ENCODE measurements at regions not wholly inside any gene's neighbourhood (a gene's known extent, or its start where the extent isn't known, plus 50 kb on each side); places are given as distances from the start of the nearest gene placed in this dataset.
"Not testable (repeated sequence)": the region's sequence is repeated elsewhere in the genome, so short reads cannot be mapped to it uniquely, and the experiment has no call there.

DNA sequence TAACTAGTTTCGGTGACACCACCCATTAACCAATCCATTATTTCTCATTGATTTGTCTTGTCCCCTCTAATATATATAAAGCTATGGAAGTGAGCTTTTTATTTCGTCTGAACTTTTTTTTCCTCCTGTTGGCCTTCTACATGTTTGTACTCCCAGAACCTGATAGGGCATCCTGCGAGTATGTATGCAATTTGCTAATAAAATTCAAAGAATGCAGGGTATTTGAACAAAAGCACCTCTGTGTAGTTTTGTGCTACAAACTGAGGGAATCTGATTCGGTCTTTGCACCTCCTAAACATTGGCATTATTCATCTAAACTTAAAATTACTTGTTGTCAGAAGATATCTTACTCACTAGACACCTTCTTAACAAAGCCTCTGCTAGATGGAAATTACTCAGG is 242.9 kb upstream of the TMEFF2 start:
- ChIA-PET CTCF (no interaction called here), POLR2A (no interaction called here)
- H3K4me3 Mint-ChIP-seq = no peak overlapping the region

DNA sequence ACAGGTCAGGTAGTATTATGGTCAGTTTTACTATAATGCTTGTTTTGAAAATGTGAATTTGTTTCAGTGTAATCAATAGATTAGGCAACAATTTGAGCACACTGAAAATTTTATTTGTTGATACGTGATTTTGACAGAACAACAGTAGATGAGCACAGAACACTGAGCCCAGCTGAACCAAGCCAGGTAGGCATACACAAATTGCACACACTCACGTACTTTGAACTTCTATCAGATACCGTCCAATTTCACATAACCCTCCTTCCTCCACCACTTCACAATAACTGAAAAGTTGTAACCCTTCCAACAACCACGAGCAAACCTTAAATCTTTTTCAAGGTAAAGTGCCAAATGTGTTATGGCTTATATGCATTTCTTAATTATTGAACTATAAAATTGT is 229.5 kb upstream of the TMEFF2 start:
- no peaks in the 10 kb centered on the region for H3K4me1 Mint-ChIP-seq (ENCODE audit: low read depth)
- intact Hi-C loops (cut with micrococcal nuclease) = no loop called here
- POLR2A ChIA-PET = no interaction called here

More for the DNA sequence above, 242.9 kb upstream of the TMEFF2 start:
- Mint-ChIP-seq H3K4me1 (ENCODE audit: low read depth) (no peaks in the 10 kb centered on the region), H3K27me3 (no peaks in the 10 kb centered on the region), H3K27ac (no peak overlapping the region), H3K36me3 (no peaks in the 10 kb centered on the region), H3K9me3 (no peaks in the 10 kb centered on the region)
- intact Hi-C loops (cut with micrococcal nuclease) = no loop called here
- no peak for DNase-seq

DNA sequence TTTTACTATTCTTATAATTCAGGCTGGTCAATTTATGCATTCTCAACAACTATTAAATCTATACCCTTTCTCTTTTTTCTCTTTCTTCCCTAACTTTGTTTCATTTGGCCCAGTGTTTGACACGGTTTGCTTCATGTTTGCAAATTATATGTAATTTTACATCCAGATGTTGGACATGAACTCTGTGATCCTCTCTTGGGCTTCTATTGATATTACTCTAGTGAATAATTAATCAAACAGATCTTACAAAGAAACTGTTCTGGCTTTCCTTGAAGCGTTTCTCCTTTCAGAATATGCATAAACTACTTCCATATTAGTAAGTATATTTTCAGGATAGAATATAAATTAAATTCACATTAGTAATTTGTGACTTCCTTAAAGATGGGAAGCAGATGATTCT is 225.1 kb upstream of the TMEFF2 start:
- intact Hi-C loops (cut with micrococcal nuclease) = no loop called here
- no peaks in the 10 kb centered on the region for H3K4me1 Mint-ChIP-seq (ENCODE audit: low read depth)
- no peaks in the 10 kb centered on the region for H3K9me3 Mint-ChIP-seq
- no peaks in the 10 kb centered on the region for H3K27me3 Mint-ChIP-seq
- no peaks in the 10 kb centered on the region for H3K36me3 Mint-ChIP-seq
- H3K4me3 Mint-ChIP-seq = no peak overlapping the region
- CTCF ChIA-PET = no interaction called here
- no peak for DNase-seq
- H3K27ac Mint-ChIP-seq = no peak overlapping the region
- POLR2A ChIA-PET = no interaction called here

More for the DNA sequence above, 229.5 kb upstream of the TMEFF2 start:
- H3K27me3 Mint-ChIP-seq = no peaks in the 10 kb centered on the region
- CTCF ChIA-PET = no interaction called here
- H3K9me3 Mint-ChIP-seq = no peaks in the 10 kb centered on the region
- H3K27ac Mint-ChIP-seq = no peak overlapping the region
- H3K36me3 Mint-ChIP-seq = no peaks in the 10 kb centered on the region
- no peak overlapping the region for H3K4me3 Mint-ChIP-seq
- DNase-seq = no peak

DNA sequence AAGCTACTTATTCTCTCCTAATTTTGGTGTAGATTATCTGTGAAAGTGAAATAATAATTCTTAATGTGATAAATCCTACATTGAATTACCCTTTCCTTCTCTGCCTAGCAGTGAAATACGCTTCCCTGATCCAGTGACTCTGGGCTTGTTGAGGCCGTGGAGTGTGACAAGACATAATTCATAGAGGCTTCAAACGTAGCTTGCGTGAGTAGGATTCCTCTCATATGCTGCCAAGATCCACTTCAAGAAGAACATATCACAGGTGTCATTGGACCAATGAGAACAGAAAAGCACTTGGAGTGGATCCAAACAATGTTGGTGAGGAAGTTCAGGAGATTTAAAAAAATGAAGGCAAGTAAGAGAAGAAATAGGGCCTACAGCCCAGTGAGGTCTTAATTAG is 221.3 kb upstream of the TMEFF2 start:
- no peak overlapping the region for H3K4me3 Mint-ChIP-seq
- intact Hi-C loops (cut with micrococcal nuclease) = no loop called here
- POLR2A ChIA-PET = no interaction called here
- no peaks in the 10 kb centered on the region for H3K27me3 Mint-ChIP-seq
- CTCF ChIA-PET = no interaction called here
- no peak for DNase-seq
- no peaks in the 10 kb centered on the region for H3K4me1 Mint-ChIP-seq (ENCODE audit: low read depth)
- no peaks in the 10 kb centered on the region for H3K36me3 Mint-ChIP-seq
- no peak overlapping the region for H3K27ac Mint-ChIP-seq
- H3K9me3 Mint-ChIP-seq = no peaks in the 10 kb centered on the region

DNA sequence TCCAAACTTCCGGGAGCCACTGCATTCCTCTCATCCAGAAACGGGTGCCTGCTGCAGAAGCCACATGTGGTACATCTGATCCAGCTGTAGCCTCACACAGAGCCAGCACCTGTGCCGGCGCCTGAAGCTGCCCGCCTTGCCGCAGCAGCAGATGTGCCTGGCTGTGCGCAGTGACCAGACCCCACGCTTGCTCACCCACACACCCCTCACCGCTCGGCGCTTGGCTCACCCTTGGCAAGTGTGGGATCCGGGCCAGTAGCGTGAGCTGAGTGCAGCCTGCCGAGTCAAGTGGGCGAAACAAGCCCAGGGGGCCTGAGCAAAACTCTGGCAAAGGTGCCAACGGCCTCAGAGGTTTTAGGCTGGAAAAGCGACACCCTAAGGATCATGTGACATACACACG is 220.1 kb upstream of the TMEFF2 start:
- Mint-ChIP-seq H3K27me3 (no peaks in the 10 kb centered on the region), H3K9me3 (no peaks in the 10 kb centered on the region), H3K4me1 (ENCODE audit: low read depth) (no peaks in the 10 kb centered on the region), H3K36me3 (no peaks in the 10 kb centered on the region), H3K4me3 (no peak overlapping the region), H3K27ac (no peak overlapping the region)
- ChIA-PET POLR2A (no interaction called here), CTCF (no interaction called here)
- intact Hi-C loops (cut with micrococcal nuclease) = no loop called here
- DNase-seq = no peak

DNA sequence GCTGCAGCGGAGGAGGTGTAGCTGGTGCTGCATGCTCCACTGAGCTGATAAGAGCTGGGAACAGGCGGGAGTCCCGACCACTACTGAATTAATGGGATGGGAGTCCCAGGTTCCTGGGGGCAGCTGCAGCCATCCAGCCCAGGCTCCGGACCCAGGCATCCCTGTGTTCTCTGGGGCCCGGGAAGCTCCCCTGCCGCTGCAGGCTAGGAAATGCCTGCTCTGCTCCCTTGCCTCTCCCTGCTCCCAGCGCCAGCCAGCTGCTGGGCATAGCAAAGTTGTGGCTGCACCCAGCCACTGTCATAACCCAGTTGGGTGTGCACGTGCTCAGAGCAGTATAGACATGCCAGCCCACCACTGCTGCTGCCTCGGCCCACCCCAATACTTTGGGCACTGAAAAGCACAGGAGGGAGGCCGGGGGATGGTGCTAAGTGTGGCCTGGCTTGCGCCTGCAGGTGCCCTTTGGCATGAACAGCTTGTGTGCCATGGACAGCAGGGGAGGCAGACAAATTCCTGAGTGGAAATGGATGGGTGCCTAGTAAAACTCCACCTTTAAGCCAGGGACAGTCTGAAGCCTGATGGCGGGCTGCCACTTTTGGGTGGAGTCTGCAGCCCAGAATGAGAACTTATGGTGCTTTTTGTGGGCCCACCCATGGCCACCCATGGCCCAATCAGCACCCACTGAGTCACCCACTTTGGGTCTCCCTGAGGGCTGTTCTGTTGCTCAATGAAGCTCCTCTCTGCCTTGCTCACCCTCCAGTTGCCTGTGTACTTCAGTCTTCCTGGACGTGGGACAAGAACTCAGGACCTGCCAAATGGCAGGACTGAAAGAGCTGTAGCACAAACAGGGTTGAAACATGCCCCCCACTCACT is 219.3 kb upstream of the TMEFF2 start:
- POLR2A ChIA-PET = no interaction called here
- no peak overlapping the region for H3K4me3 Mint-ChIP-seq
- H3K4me1 Mint-ChIP-seq (ENCODE audit: low read depth) = no peaks in the 10 kb centered on the region
- no peaks in the 10 kb centered on the region for H3K9me3 Mint-ChIP-seq
- intact Hi-C loops (cut with micrococcal nuclease) = no loop called here
- no peaks in the 10 kb centered on the region for H3K36me3 Mint-ChIP-seq
- DNase-seq = no peak
- CTCF ChIA-PET = no interaction called here
- no peaks in the 10 kb centered on the region for H3K27me3 Mint-ChIP-seq
- no peak overlapping the region for H3K27ac Mint-ChIP-seq

DNA sequence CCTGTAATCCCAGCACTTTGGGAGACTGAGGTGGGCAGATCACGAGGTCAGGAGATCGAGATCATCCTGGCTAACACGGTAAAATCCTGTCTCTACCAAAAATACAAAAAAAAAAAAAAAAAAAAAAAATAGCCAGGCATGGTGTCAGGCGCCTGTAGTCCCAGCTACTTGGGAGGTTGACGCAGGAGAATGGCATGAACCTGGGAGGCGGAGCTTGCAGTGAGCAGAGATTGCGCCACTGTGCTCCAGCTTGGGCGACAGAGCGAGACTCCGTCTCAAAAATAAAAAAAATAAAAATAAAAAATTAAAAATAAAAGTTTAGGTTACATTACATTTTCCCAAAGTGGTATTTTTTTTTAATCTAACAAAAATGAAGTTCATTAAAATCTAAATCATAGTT is 218.1 kb upstream of the TMEFF2 start:
- H3K9me3 Mint-ChIP-seq; H3K27me3 Mint-ChIP-seq; H3K4me1 Mint-ChIP-seq (ENCODE audit: low read depth); intact Hi-C loops (cut with micrococcal nuclease); H3K36me3 Mint-ChIP-seq; H3K27ac Mint-ChIP-seq; CTCF ChIA-PET; H3K4me3 Mint-ChIP-seq; DNase-seq; POLR2A ChIA-PET: not testable (repeated sequence)

DNA sequence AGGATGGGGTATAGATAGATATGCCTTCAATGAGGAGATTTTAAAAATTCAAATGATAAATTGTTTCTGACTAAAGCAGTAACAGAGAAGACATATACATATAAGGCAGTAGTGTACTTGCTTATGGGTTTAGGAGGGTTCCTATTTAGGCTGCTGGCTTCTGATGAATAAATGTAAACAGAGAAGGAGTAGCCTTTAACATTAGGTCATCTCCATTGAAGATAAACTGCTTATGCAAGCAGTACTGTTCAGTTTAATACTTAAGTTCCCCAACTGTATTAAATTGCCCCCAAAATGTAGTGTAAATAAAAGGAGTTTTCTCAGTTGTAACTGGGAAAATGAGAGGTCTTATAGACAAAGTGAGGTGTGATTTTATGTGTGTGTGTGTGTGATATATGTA is 217.7 kb upstream of the TMEFF2 start:
- H3K9me3 Mint-ChIP-seq = no peaks in the 10 kb centered on the region
- POLR2A ChIA-PET = no interaction called here
- intact Hi-C loops (cut with micrococcal nuclease) = no loop called here

DNA sequence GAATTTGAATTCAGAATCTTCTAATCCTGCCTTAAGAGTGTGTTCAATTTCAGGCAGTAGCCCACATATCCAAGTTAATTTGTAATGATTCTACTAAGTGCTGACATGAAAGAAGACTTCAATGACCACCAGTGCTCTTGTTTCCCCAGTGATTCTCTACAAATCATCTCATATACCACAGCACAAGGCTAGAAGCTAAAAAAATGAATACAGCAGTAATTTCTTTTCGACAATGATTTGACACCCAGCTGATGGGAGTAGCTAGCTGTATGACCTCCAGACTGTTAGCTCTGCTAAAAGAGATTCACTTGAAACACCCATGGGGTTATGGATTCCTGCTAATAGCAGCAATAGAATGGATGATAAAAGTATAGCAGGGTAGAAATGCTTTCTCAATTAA is 217.0 kb upstream of the TMEFF2 start:
- H3K27me3 Mint-ChIP-seq = no peaks in the 10 kb centered on the region
- intact Hi-C loops (cut with micrococcal nuclease) = no loop called here
- no peaks in the 10 kb centered on the region for H3K36me3 Mint-ChIP-seq
- ChIA-PET CTCF (no interaction called here), POLR2A (no interaction called here)
- no peaks in the 10 kb centered on the region for H3K9me3 Mint-ChIP-seq
- no peak for DNase-seq
- H3K27ac Mint-ChIP-seq = no peak overlapping the region
- H3K4me1 Mint-ChIP-seq (ENCODE audit: low read depth) = no peaks in the 10 kb centered on the region
- H3K4me3 Mint-ChIP-seq = no peak overlapping the region

More for the DNA sequence above, 217.7 kb upstream of the TMEFF2 start:
- Mint-ChIP-seq H3K27me3 (no peaks in the 10 kb centered on the region), H3K4me3 (no peak overlapping the region), H3K4me1 (ENCODE audit: low read depth) (no peaks in the 10 kb centered on the region), H3K27ac (no peak overlapping the region), H3K36me3 (no peaks in the 10 kb centered on the region)
- CTCF ChIA-PET = no interaction called here
- no peak for DNase-seq

DNA sequence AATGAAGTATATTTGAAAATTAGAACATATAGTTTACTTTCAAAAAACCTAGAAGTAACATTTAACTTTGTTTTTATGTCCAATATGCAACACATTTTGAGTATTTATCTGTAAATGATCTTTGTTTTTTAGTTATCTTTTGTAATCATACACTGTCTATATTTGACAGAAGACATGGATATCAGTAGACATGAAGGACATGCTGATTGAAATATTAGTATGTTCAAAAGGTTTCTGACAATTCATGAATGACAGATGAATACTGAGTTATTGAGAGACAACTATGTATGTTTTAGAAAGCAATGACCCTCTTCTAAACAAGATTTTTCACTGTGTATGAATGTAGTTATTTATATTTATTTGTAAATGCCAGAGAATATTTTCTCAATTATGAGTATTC is 215.6 kb upstream of the TMEFF2 start:
- no peak for DNase-seq
- no peak overlapping the region for H3K27ac Mint-ChIP-seq
- intact Hi-C loops (cut with micrococcal nuclease) = no loop called here
- POLR2A ChIA-PET = no interaction called here
- H3K4me1 Mint-ChIP-seq (ENCODE audit: low read depth) = no peaks in the 10 kb centered on the region
- no peaks in the 10 kb centered on the region for H3K36me3 Mint-ChIP-seq
- H3K27me3 Mint-ChIP-seq = no peaks in the 10 kb centered on the region
- CTCF ChIA-PET = no interaction called here
- H3K9me3 Mint-ChIP-seq = no peaks in the 10 kb centered on the region
- no peak overlapping the region for H3K4me3 Mint-ChIP-seq

DNA sequence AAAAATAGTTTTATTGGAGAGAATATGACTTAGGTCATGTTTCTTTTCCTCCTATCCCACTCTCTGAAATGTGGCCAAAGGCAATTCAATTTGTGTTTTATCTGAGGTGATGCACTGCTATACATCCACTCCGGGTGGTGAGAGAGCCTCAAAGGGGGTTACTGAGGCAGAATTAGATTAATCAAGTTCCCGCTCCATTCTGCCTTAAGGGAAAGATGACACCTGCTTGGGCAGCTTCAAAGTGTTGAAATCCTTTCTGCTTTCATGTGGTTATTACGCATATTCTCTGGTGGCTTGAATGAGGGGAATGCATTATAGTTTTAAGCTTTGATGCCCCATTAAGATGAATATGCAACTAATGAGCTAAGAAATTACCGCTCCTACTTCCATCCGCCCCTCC is 213.0 kb upstream of the TMEFF2 start:
- ChIA-PET POLR2A (no interaction called here), CTCF (no interaction called here)
- Mint-ChIP-seq H3K36me3 (no peaks in the 10 kb centered on the region), H3K27me3 (no peaks in the 10 kb centered on the region), H3K4me1 (ENCODE audit: low read depth) (no peaks in the 10 kb centered on the region), H3K27ac (no peak overlapping the region), H3K9me3 (no peaks in the 10 kb centered on the region), H3K4me3 (no peak overlapping the region)
- intact Hi-C loops (cut with micrococcal nuclease) = no loop called here
- DNase-seq = no peak

DNA sequence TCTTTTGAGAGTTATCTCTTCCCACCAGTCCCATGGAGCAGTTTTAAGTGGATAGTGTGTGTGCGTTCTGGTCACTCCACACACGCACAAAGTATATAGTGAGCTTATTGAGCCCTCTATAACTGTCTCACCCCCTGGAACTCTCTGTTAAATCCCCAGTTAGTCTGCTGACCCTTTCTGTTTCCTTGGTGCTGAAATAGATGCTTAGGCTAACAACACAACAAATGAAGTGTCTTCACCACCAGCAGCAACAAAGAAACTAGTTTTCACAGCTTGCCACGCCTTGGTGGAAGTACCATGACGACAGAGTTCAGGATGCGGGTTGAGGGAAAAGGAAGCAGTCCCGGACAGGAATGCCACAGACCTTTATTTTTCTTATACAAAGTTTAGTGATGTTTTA is 203.5 kb upstream of the TMEFF2 start:
- H3K4me3 Mint-ChIP-seq = no peak overlapping the region
- H3K4me1 Mint-ChIP-seq (ENCODE audit: low read depth) = no peaks in the 10 kb centered on the region
- CTCF ChIA-PET = no interaction called here
- peaks cover 6% of the 10 kb centered on the region for H3K9me3 Mint-ChIP-seq
- POLR2A ChIA-PET = no interaction called here
- DNase-seq = no peak
- H3K27ac Mint-ChIP-seq = no peak overlapping the region
- H3K36me3 Mint-ChIP-seq = no peaks in the 10 kb centered on the region
- intact Hi-C loops (cut with micrococcal nuclease) = no loop called here
- no peaks in the 10 kb centered on the region for H3K27me3 Mint-ChIP-seq

DNA sequence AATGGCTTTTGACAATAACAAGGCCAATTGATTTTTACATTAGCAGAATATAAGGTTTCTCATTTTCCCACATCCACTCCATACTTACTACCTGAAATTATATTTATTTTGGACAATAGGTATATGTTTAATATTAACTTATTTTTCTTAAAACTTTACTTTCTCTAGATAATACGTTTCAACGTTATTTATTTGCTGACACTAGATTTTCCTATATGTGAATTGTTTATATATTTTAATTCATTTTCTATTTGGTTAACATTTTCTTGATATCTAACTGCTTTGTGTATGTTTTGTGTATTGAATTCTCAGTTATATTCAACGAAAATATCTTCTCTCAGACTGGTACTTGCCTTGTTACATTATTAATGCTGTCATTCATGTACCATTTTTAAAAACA is 199.9 kb upstream of the TMEFF2 start:
- POLR2A ChIA-PET = no interaction called here
- Mint-ChIP-seq H3K4me1 (ENCODE audit: low read depth) (no peaks in the 10 kb centered on the region), H3K36me3 (no peaks in the 10 kb centered on the region), H3K27ac (no peak overlapping the region), H3K9me3 (peaks cover 6% of the 10 kb centered on the region), H3K4me3 (no peak overlapping the region), H3K27me3 (no peaks in the 10 kb centered on the region)
- no peak for DNase-seq
- CTCF ChIA-PET = no interaction called here
- intact Hi-C loops (cut with micrococcal nuclease) = no loop called here

Data from activated CD4-positive, alpha-beta memory T cell treated with anti-CD3 and anti-CD28 coated beads for 36 hours (primary cell).